H1 (cell line): ENCODE measurements at regions not wholly inside any gene's neighbourhood (a gene's known extent, or its start where the extent isn't known, plus 50 kb on each side); places are given as distances from the start of the nearest gene placed in this dataset.

Source experiments
- CTCF ChIA-PET: fragments of 300-600 bp; sonication (Branson Sonifier 250); formaldehyde crosslinking; loops from one replicate; lab custom pipeline; 2021; ENCODE audit not compliant: partially characterized antibody; lab: Charles Lee
- POLR2A ChIA-PET: fragments of 300-600 bp; sonication (Branson Sonifier 250); formaldehyde crosslinking; loops from one replicate; lab custom pipeline; 2021; ENCODE audit warnings: inconsistent platforms; ENCODE audit not compliant: partially characterized antibody; lab: Charles Lee
- DNase-seq, 2 experiments: peaks; one replicate each; pipeline versions ENCODE4 v3.0.0 to v3.0.0-alpha.2; 2010 to 2022; ENCODE audit warnings: low spot score in 2 of 2, low read depth in 1 of 2, mixed read lengths in 1 of 2
- FAIRE-seq: peaks from 2 replicates; lab custom pipeline; 2011; peaks lifted over from hg19 to GRCh38; lab: Jason Lieb, UNC
- H2AFZ ChIP-seq: 2 replicates; pipeline ENCODE4 v1.8.1; 2012; ENCODE audit warnings: low read length, inconsistent platforms
- H2AK5ac ChIP-seq: 2 replicates; pipeline ENCODE4 v1.6.1; 2013; ENCODE audit warnings: low read depth, low read length
- H2BK120ac ChIP-seq: replicated peaks from 2 replicates; pipeline ENCODE3; 2013; ENCODE audit warnings: low read depth, low read length, inconsistent platforms
- H2BK12ac ChIP-seq: 2 replicates; pipeline ENCODE4 v1.6.1; 2013; ENCODE audit warnings: low read depth, low read length
- H2BK15ac ChIP-seq: 2 replicates; pipeline ENCODE4 v1.6.1; 2013; ENCODE audit warnings: low read length
- H2BK20ac ChIP-seq: 2 replicates; pipeline ENCODE4 v1.6.1; 2013; ENCODE audit warnings: low read length
- H2BK5ac ChIP-seq: 2 replicates; pipeline ENCODE4 v1.6.1; 2013; ENCODE audit warnings: low read depth, low read length
- H3K14ac ChIP-seq: 2 replicates; pipeline ENCODE4 v1.6.1; 2013; ENCODE audit warnings: inconsistent platforms; ENCODE audit not compliant: insufficient read length
- H3K18ac ChIP-seq: 2 replicates; pipeline ENCODE4 v1.6.1; 2013; ENCODE audit warnings: low read length; ENCODE audit errors: extremely low read depth
- H3K23ac ChIP-seq: 2 replicates; pipeline ENCODE4 v1.6.1; 2013; ENCODE audit warnings: inconsistent platforms; ENCODE audit not compliant: insufficient read length
- H3K23me2 ChIP-seq: 2 replicates; pipeline ENCODE4 v1.6.1; 2013; ENCODE audit warnings: low read depth, low read length
- H3K27ac ChIP-seq: 2 replicates; pipeline ENCODE4 v1.6.1; 2011; ENCODE audit warnings: low read depth, low read length, inconsistent platforms
- H3K27me3 ChIP-seq, 4 experiments: replicated peaks in 1 of 4; 1 replicate in 1 of 4; 2 replicates in 3 of 4; pipeline versions ENCODE4 v1.6.1 to v1.8.1; 2011 to 2013; ENCODE audit warnings: low read length in 3 of 4, mild to moderate bottlenecking in 3 of 4, inconsistent platforms in 2 of 4, mixed read lengths in 2 of 4, moderate library complexity in 1 of 4; ENCODE audit not compliant: control insufficient read depth in 3 of 4, insufficient read depth in 3 of 4; ENCODE audit errors: extremely low read depth in 1 of 4
- H3K36me3 ChIP-seq, 4 experiments: 2 replicates each; pipeline versions ENCODE4 v1.6.1 to v1.8.1; 2011 to 2013; ENCODE audit warnings: mild to moderate bottlenecking in 4 of 4, low read length in 3 of 4, moderate library complexity in 2 of 4, control low read depth in 1 of 4, inconsistent platforms in 1 of 4; ENCODE audit not compliant: insufficient read depth in 4 of 4, control insufficient read depth in 2 of 4
- H3K4ac ChIP-seq: replicated peaks from 2 replicates; pipeline ENCODE3; 2013; ENCODE audit warnings: low read length, low read depth, mixed read lengths, inconsistent platforms; ENCODE audit not compliant: insufficient read length
- H3K4me1 ChIP-seq, 4 experiments: replicated peaks in 1 of 4; 1 replicate in 1 of 4; 2 replicates in 3 of 4; pipeline versions ENCODE4 v1.6.1 to v1.8.1; 2011 to 2013; ENCODE audit warnings: low read length in 3 of 4, inconsistent platforms in 2 of 4, mixed read lengths in 1 of 4; ENCODE audit not compliant: insufficient read depth in 4 of 4, control insufficient read depth in 3 of 4
- H3K4me2 ChIP-seq, 2 experiments: 2 replicates each; pipeline versions ENCODE4 v1.6.1 to v1.8.1; 2011 to 2013; ENCODE audit warnings: low read depth in 2 of 2, low read length in 2 of 2, control low read depth in 1 of 2, inconsistent platforms in 1 of 2, mild to moderate bottlenecking in 1 of 2; ENCODE audit not compliant: insufficient read depth in 1 of 2
- H3K4me3 ChIP-seq, 4 experiments: fragments of 200-600, 300-600 bp in 1 of 4; sonication (generic), shearing (Covaris generic), sonication (Bioruptor Twin) in 1 of 4; 2 replicates each; pipeline versions ENCODE4 v1.5.1 to v1.8.1; 2011 to 2016; ENCODE audit warnings: low read length in 4 of 4, low read depth in 3 of 4, control low read depth in 2 of 4, inconsistent platforms in 2 of 4, mild to moderate bottlenecking in 2 of 4, mixed read lengths in 1 of 4, moderate library complexity in 1 of 4; ENCODE audit not compliant: insufficient read depth in 2 of 4; ENCODE audit errors: extremely low read depth in 1 of 4
- H3K56ac ChIP-seq: replicated peaks from 2 replicates; pipeline ENCODE3; 2013; ENCODE audit warnings: low read depth, mild to moderate bottlenecking, mixed read lengths, low read length, inconsistent platforms; ENCODE audit not compliant: insufficient read length
- H3K79me1 ChIP-seq: 2 replicates; pipeline ENCODE4 v1.6.1; 2013; ENCODE audit warnings: low read depth, low read length, control low read depth
- H3K79me2 ChIP-seq, 2 experiments: 2 replicates each; pipeline versions ENCODE4 v1.6.1 to v1.8.1; 2012 to 2013; ENCODE audit warnings: low read length in 2 of 2, mild to moderate bottlenecking in 2 of 2, inconsistent platforms in 1 of 2; ENCODE audit not compliant: insufficient read depth in 2 of 2, control insufficient read depth in 1 of 2
- H3K9ac ChIP-seq, 4 experiments: replicated peaks in 1 of 4; 1 replicate in 1 of 4; 2 replicates in 3 of 4; pipeline versions ENCODE4 v1.6.1 to v1.8.1; 2011 to 2013; ENCODE audit warnings: low read depth in 3 of 4, low read length in 3 of 4, control low read depth in 2 of 4, mild to moderate bottlenecking in 2 of 4, moderate library complexity in 2 of 4, inconsistent platforms in 1 of 4; ENCODE audit errors: extremely low read depth in 1 of 4
- H3K9me3 ChIP-seq, 2 experiments: 2 replicates each; pipeline versions ENCODE4 v1.6.1 to v1.8.1; 2012 to 2013; ENCODE audit warnings: mild to moderate bottlenecking in 2 of 2, moderate library complexity in 2 of 2, control low read depth in 1 of 2, inconsistent platforms in 1 of 2, low read depth in 1 of 2, low read length in 1 of 2, mixed read lengths in 1 of 2; ENCODE audit not compliant: insufficient read depth in 2 of 2
- H4K20me1 ChIP-seq, 2 experiments: replicated peaks in 1 of 2; 2 replicates each; pipeline versions ENCODE3 to v1.8.1; 2011 to 2013; ENCODE audit warnings: inconsistent platforms in 2 of 2, low read length in 2 of 2, mild to moderate bottlenecking in 1 of 2; ENCODE audit not compliant: insufficient read depth in 2 of 2, control insufficient read depth in 1 of 2
- H4K5ac ChIP-seq: 2 replicates; pipeline ENCODE4 v1.6.1; 2013; ENCODE audit warnings: low read length, low read depth, mixed read lengths, inconsistent platforms; ENCODE audit not compliant: insufficient read length
- H4K8ac ChIP-seq: 2 replicates; pipeline ENCODE4 v1.8.0; 2013; ENCODE audit warnings: mild to moderate bottlenecking, moderate library complexity, low read length, inconsistent platforms; ENCODE audit not compliant: insufficient read depth; ENCODE audit errors: extremely low read depth
- H4K91ac ChIP-seq: replicated peaks from 2 replicates; pipeline ENCODE3; 2013; ENCODE audit warnings: low read length, mixed read lengths, inconsistent platforms; ENCODE audit not compliant: insufficient read length
- RNF2 ChIP-seq: fragments of 200-900, 300-1000 bp; sonication (generic); IDR thresholded peaks from 2 replicates; pipeline ENCODE4 v1.7.1; 2016; ENCODE audit warnings: borderline replicate concordance, low read depth, mild to moderate bottlenecking, antibody characterized with exemption, low read length; ENCODE audit not compliant: poor library complexity, severe bottlenecking; ENCODE audit errors: missing control alignments
- WGBS, 2 experiments: shearing (Covaris generic) in 1 of 2; methylation state at CpG; one replicate each; pipeline versions ENCODE4 v1.1.6 to v1.1.7; 2013 to 2015; ENCODE audit warnings: low lambda C conversion rate in 2 of 2, mixed read lengths in 2 of 2, inconsistent platforms in 1 of 2, low coverage in 1 of 2, missing lambda C conversion rate in 1 of 2; ENCODE audit not compliant: insufficient replicate concordance in 2 of 2, insufficient coverage in 1 of 2, insufficient read length in 1 of 2; ENCODE audit errors: extremely low coverage in 1 of 2, missing lambda C conversion rate in 1 of 2; 5-methylcytosine and 5-hydroxymethylcytosine counted together

- Histone ChIP-seq H2BK20ac (no peak overlapping the region), H3K56ac (no peak overlapping the region), H3K27me3 (no peaks in the 10 kb centered on the region), H3K79me1 (no peaks in the 10 kb centered on the region), H3K79me2 (no peaks in the 10 kb centered on the region), H4K5ac (no peak overlapping the region), H3K18ac (no peak overlapping the region), H3K9ac (no peak overlapping the region), H2BK15ac (no peak overlapping the region), H2BK12ac (no peak overlapping the region), H4K8ac (no peak overlapping the region), H3K4me1 (0 out of 7 replicates have a peak, but pooled peaks cover 0 to 2% (median 0%) of the 10 kb centered on the region in 4 experiments), H3K9me3 (peaks cover 0 to 6% of the 10 kb centered on the region in 2 experiments; a peak in 1 of 4 replicates), H3K36me3 (no peaks in the 10 kb centered on the region; a peak in 1 of 8 replicates), H3K4ac (no peak overlapping the region), H4K20me1 (no peaks in the 10 kb centered on the region), H2BK120ac (no peak overlapping the region), H3K4me2 (no peak overlapping the region), H2BK5ac (no peak overlapping the region), H2AK5ac (no peak overlapping the region), H3K23ac (no peak overlapping the region), H3K4me3 (no peak overlapping the region), H3K27ac (no peak overlapping the region), H3K23me2 (no peaks in the 10 kb centered on the region; the same call in 1 of the 2 replicates), H2AFZ (no peak overlapping the region), H3K14ac (no peak overlapping the region), H4K91ac (no peak overlapping the region)
- POLR2A ChIA-PET = no interaction called here
- no peak for TF ChIP-seq RNF2
- CTCF ChIA-PET = interaction anchor here (0.6 kb wide), 1 partner anchor 313 kb away, joined by 3 read pairs; no protein-coding TSS in a partner anchor
- WGBS, 2 experiments = 82% methylated on average over 5 of the region's 5 CpGs; no CpG with 5 or more reads in 1 of the 2 experiments
- no peak for DNase-seq
- FAIRE-seq = no peak
Measured at GRCh38 chr5:158380661-158381060, 521.7 kb upstream of the CLINT1 start.
